Osteocyte (in vitro differentiated cells): ENCODE measurements at regions not wholly inside any gene's neighbourhood (a gene's known extent, or its start where the extent isn't known, plus 50 kb on each side); places are given as distances from the start of the nearest gene placed in this dataset.

Source experiments
- DNase-seq: peaks from one replicate; pipeline ENCODE4 v3.0.0; 2021; ENCODE audit warnings: mixed read lengths; ENCODE audit not compliant: unreplicated experiment; ENCODE audit errors: extremely low spot score
- H3K27ac Mint-ChIP-seq: one replicate; pipeline ENCODE4 v1.8.0; 2021; ENCODE audit warnings: mild to moderate bottlenecking, mixed read lengths; ENCODE audit not compliant: unreplicated experiment
- H3K27me3 Mint-ChIP-seq: one replicate; pipeline ENCODE4 v1.8.0; 2021; ENCODE audit warnings: mixed read lengths; ENCODE audit not compliant: unreplicated experiment
- H3K36me3 Mint-ChIP-seq: one replicate; pipeline ENCODE4 v1.8.0; 2021; ENCODE audit warnings: mixed read lengths; ENCODE audit not compliant: unreplicated experiment
- H3K4me1 Mint-ChIP-seq: one replicate; pipeline ENCODE4 v1.8.0; 2021; ENCODE audit warnings: mixed read lengths; ENCODE audit not compliant: unreplicated experiment
- H3K4me3 Mint-ChIP-seq: one replicate; pipeline ENCODE4 v1.8.0; 2021; ENCODE audit warnings: mild to moderate bottlenecking, moderate library complexity, mixed read lengths; ENCODE audit not compliant: unreplicated experiment
- H3K9me3 Mint-ChIP-seq: one replicate; pipeline ENCODE4 v1.8.0; 2021; ENCODE audit warnings: mixed read lengths; ENCODE audit not compliant: unreplicated experiment
- CTCF ChIP-seq: fragments of 200-600 bp; sonication (generic); IDR thresholded peaks from 2 replicates; pipeline ENCODE4 v1.5.0; 2021; ENCODE audit warnings: antibody characterized with exemption, mild to moderate bottlenecking, moderate library complexity

GRCh38 chr1:239730378-239730777 is 344.0 kb downstream of the CHRM3 start:
- no peak overlapping the region for H3K27ac Mint-ChIP-seq
- H3K36me3 Mint-ChIP-seq = no peaks in the 10 kb centered on the region
- no peaks in the 10 kb centered on the region for H3K9me3 Mint-ChIP-seq
- H3K27me3 Mint-ChIP-seq = peaks cover 9% of the 10 kb centered on the region
- no peak overlapping the region for H3K4me3 Mint-ChIP-seq
- no peaks in the 10 kb centered on the region for H3K4me1 Mint-ChIP-seq
- DNase-seq = no peak
- no peak for TF ChIP-seq CTCF

- H3K27me3 Mint-ChIP-seq = peaks cover 9% of the 10 kb centered on the region
- no peak for TF ChIP-seq CTCF
- no peak overlapping the region for H3K27ac Mint-ChIP-seq
- no peaks in the 10 kb centered on the region for H3K9me3 Mint-ChIP-seq
- no peak for DNase-seq
- H3K36me3 Mint-ChIP-seq = no peaks in the 10 kb centered on the region
- no peak overlapping the region for H3K4me3 Mint-ChIP-seq
- H3K4me1 Mint-ChIP-seq = no peaks in the 10 kb centered on the region
Measured at GRCh38 chr1:239731082-239731748, 344.8 kb downstream of the CHRM3 start.

GRCh38 chr1:239732770-239733169 is 346.4 kb downstream of the CHRM3 start:
- Mint-ChIP-seq H3K36me3 (no peaks in the 10 kb centered on the region), H3K4me1 (no peaks in the 10 kb centered on the region), H3K9me3 (no peaks in the 10 kb centered on the region), H3K27me3 (peaks cover 9% of the 10 kb centered on the region), H3K4me3 (no peak overlapping the region), H3K27ac (no peak overlapping the region)
- no peak for TF ChIP-seq CTCF
- no peak for DNase-seq

GRCh38 chr1:239733995-239734394 is 347.6 kb downstream of the CHRM3 start:
- Mint-ChIP-seq H3K4me1 (no peaks in the 10 kb centered on the region), H3K4me3 (no peak overlapping the region), H3K27me3 (peaks cover 5% of the 10 kb centered on the region), H3K36me3 (no peaks in the 10 kb centered on the region), H3K9me3 (no peaks in the 10 kb centered on the region), H3K27ac (no peak overlapping the region)
- no peak for TF ChIP-seq CTCF
- no peak for DNase-seq

GRCh38 chr1:239735111-239735510 is 348.7 kb downstream of the CHRM3 start:
- DNase-seq = no peak
- Mint-ChIP-seq H3K36me3 (no peaks in the 10 kb centered on the region), H3K27me3 (peaks cover 8% of the 10 kb centered on the region), H3K9me3 (no peaks in the 10 kb centered on the region), H3K4me3 (no peak overlapping the region), H3K4me1 (no peaks in the 10 kb centered on the region), H3K27ac (no peak overlapping the region)
- TF ChIP-seq CTCF = no peak
